Mucosa of descending colon (tissue), 3 donors: ENCODE measurements at regions not wholly inside any gene's neighbourhood (a gene's known extent, or its start where the extent isn't known, plus 50 kb on each side); places are given as distances from the start of the nearest gene placed in this dataset.

Experiments used
- ATAC-seq: fragments of 200-7000 bp; cut with Tn5 transposase; one replicate; pipeline ENCODE4 v1.9.1; 2020; ENCODE audit warnings: mild to moderate bottlenecking, moderate library complexity
- DNase-seq, 3 donors: peaks; one replicate each; pipeline ENCODE4 v3.0.0-alpha.2; 2020
- H3K36me3 ChIP-seq: fragments of 200-600 bp; one replicate; pipeline ENCODE4 v1.8.0; 2021; ENCODE audit warnings: low read depth, mild to moderate bottlenecking
- H3K4me1 ChIP-seq: fragments of 200-600 bp; one replicate; pipeline ENCODE4 v1.8.0; 2021; ENCODE audit warnings: low read depth, mild to moderate bottlenecking
- H3K4me3 ChIP-seq: fragments of 200-600 bp; one replicate; pipeline ENCODE4 v1.8.0; 2021; ENCODE audit warnings: mild to moderate bottlenecking
- H3K9me3 ChIP-seq: fragments of 200-600 bp; one replicate; pipeline ENCODE4 v1.8.0; 2021; ENCODE audit warnings: mild to moderate bottlenecking
- CTCF ChIP-seq: fragments of 200-600 bp; IDR thresholded peaks from one replicate; pipeline ENCODE4 v1.8.0; 2022; ENCODE audit warnings: antibody characterized with exemption, mild to moderate bottlenecking
- intact Hi-C, 2 donors: fragments of 100-400 bp; cut with DNase I in 1 of 2; cut with micrococcal nuclease in 1 of 2; formaldehyde crosslinking; loops; one replicate each; pipeline versions ENCODE4 v1.11.0 to v1.11.1; 2022; cut with DNase I, micrococcal nuclease
- donor health status: DM: no; HTN: no; CAD: no; lungs with moderate emphysema.
- donor health status: DM: no; HTN: no; CAD: no.
- donor health status: DM: no; HTN: yes; CAD: no.

DNA sequence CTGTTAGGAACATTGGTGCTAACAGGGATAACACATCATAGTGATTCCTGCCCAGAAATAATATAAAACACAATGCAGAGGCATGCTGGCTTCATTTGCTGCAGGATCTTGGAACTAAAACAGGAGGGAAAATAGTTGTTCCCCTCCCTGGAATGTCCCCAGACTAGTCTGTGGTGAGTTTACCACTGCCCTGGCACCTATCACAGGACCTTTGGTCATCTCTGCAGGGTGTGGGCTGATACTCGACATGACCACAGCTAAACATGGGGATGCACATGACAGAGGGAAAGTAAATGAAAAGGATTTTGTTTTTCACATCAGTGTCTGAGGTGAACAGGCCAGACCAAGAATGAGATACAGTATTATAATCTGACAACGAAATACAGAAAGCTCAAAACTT lies 160.2 kb upstream of the DKK2 start:
- Histone ChIP-seq H3K4me1 (no peaks in the 10 kb centered on the region), H3K4me3 (no peak overlapping the region), H3K36me3 (no peaks in the 10 kb centered on the region), H3K9me3 (no peaks in the 10 kb centered on the region)
- no peak for DNase-seq
- no peak for TF ChIP-seq CTCF
- ATAC-seq = peak; percentile 51
- intact Hi-C loops = no loop called here

DNA sequence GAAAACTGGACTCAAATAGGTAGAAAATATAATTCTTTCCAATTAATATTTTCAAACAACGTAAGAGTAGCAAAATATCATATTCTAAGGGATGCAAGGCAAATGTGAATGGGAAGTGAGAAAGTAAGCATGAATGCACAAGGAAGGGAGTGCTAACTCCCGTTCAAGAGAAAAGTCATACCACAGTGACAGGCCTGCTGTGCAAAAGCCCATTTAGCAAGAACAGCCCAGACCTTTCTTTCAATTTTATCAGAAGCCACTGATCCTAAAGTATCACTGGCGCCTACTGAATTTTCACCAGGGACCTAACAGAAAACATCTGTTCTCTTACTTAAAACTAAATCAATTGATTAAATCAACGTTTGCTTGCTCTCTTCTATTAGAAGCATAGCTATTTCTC lies 157.9 kb upstream of the DKK2 start:
- no peak overlapping the region for H3K4me3 ChIP-seq
- intact Hi-C loops = no loop called here
- ATAC-seq (no peak), DNase-seq (no peak)
- H3K36me3 ChIP-seq = no peaks in the 10 kb centered on the region
- TF ChIP-seq CTCF = no peak
- no peaks in the 10 kb centered on the region for H3K9me3 ChIP-seq
- H3K4me1 ChIP-seq = no peaks in the 10 kb centered on the region

DNA sequence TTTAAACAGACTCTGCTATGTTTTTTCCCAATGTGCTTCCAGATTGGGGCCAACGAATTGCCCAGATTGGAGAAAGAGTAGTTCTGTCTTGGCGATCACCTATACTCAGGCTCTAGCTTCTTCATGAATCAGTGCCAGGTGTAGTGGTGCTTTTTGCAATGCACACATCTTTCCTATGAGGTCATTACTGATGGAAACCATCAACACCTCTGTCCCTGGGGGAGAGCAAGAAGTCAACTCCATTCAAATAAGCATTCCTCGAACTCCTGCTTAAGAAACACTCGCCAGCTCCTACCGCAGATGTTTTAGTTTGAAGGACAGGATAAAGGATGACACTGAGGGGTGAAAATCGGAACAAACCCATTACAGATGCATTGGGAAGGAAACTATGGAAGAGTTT lies 156.5 kb upstream of the DKK2 start:
- no peaks in the 10 kb centered on the region for H3K4me1 ChIP-seq
- TF ChIP-seq CTCF = no peak
- ATAC-seq = no peak
- H3K9me3 ChIP-seq = no peaks in the 10 kb centered on the region
- H3K4me3 ChIP-seq = no peak overlapping the region
- intact Hi-C loops = no loop called here
- no peaks in the 10 kb centered on the region for H3K36me3 ChIP-seq
- no peak for DNase-seq

- H3K4me1 ChIP-seq = no peaks in the 10 kb centered on the region
- ATAC-seq = no peak
- H3K9me3 ChIP-seq = no peaks in the 10 kb centered on the region
- H3K36me3 ChIP-seq = no peaks in the 10 kb centered on the region
- TF ChIP-seq CTCF = no peak
- H3K4me3 ChIP-seq = no peak overlapping the region
- DNase-seq = no peak
- intact Hi-C loops = loop anchor here (10.0 kb wide), 2 partner anchors 132 to 142 kb away; no protein-coding TSS in a partner anchor
These were observed 151.0 kb upstream of the DKK2 start for GRCh38 chr4:107187091-107187490.

DNA sequence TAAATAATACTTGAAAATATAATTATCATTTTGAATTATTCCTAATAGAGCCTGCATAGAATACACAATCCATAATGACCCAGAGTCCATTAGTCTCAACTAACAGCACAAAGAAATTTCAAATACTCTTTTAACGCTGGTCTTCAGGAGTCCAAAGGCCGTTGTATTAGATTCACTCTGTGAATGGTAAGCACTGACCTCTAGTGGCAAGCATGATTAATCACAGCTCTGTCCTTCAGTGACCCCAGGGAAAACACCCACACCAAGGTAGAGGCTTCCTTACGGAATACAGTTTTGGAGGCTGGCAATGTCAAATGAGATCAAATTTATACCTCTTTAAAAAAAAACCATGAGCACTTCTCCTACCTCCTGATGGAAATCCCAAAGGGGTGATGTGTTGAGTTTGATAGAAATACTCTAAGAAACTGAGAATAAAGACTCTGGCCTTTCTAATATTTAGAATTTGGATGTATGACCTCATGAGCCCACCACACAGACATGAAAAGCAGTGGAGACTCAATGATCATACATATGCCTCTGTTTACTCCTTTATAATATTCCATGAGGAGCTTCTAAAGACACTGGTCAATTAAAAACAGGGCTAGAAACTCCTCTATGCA lies 147.2 kb upstream of the DKK2 start:
- H3K4me1 ChIP-seq = no peaks in the 10 kb centered on the region
- DNase-seq = peak in 1 of 3 donors; percentile 14
- intact Hi-C loops = loop anchor here (10.0 kb wide), 2 partner anchors 128 to 138 kb away; no protein-coding TSS in a partner anchor
- peak; percentile 90 for ATAC-seq
- H3K4me3 ChIP-seq = no peak overlapping the region
- peak; percentile 65 for TF ChIP-seq CTCF
- no peaks in the 10 kb centered on the region for H3K9me3 ChIP-seq
- H3K36me3 ChIP-seq = no peaks in the 10 kb centered on the region

DNA sequence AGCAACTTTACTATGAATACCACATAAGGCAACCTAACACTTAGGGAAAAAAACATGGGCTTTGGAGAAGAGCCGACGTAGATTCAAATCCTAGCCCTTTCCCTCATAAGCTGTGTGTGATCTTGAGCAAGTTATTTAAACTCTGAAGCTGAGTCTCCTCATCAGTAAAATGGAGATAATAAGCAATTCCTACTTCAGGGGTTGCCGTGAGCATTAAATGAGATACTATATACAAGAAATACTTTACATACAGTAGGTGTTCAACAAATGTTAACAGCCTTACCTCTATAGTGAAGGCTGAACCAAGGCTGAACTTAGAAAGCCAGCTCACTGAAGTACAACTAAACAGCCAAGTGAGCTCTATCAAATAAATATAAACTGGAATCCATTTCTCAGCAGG lies 146.2 kb upstream of the DKK2 start:
- Histone ChIP-seq H3K9me3 (no peaks in the 10 kb centered on the region), H3K4me1 (no peaks in the 10 kb centered on the region), H3K4me3 (no peak overlapping the region), H3K36me3 (no peaks in the 10 kb centered on the region)
- ATAC-seq (no peak), DNase-seq (no peak)
- no peak for TF ChIP-seq CTCF
- intact Hi-C loops = loop anchor here (10.0 kb wide), 2 partner anchors 128 to 138 kb away; no protein-coding TSS in a partner anchor
